22Rv1 (cell line): ENCODE measurements at regions not wholly inside any gene's neighbourhood (a gene's known extent, or its start where the extent isn't known, plus 50 kb on each side); places are given as distances from the start of the nearest gene placed in this dataset.

Experiments
- CTCF ChIP-seq: fragments of 450-650 bp; IDR thresholded peaks from 2 replicates; pipeline ENCODE4 v1.5.1; 2017; ENCODE audit warnings: mild to moderate bottlenecking
- ZFX ChIP-seq: fragments of 450-650 bp; IDR thresholded peaks from 2 replicates; pipeline ENCODE4 v1.6.1; 2017; ENCODE audit warnings: antibody characterized with exemption, borderline replicate concordance

GRCh38 chr18:41809652-41810051, 145.4 kb upstream of the PIK3C3 start:
- TF ChIP-seq CTCF (no peak), ZFX (no peak)
